ENCODE measurements at regions not wholly inside any gene's neighbourhood (a gene's known extent, or its start where the extent isn't known, plus 50 kb on each side); places are given as distances from the start of the nearest gene placed in this dataset.

DNA sequence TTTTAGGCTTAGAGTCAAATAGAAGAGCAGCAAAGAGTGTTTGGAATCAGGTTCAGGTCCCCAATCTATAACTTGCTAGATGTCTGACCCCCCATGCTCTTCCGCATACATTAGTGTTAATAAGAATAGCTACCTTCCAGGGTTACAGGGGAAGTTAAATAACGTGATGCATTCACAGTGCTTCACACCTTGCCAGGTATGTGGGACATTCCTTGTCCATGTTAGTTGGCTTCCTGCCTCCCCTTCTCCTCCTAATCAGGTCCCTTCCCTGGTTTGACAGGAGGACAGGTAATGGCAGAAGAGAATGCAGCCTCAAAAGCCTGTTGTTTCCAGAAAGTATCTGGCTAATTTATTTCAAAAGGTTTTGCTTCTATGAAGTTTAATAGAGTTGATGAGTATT is 248.7 kb downstream of the MID1IP1 start (continued):
- TF ChIP-seq ZFX (IDR thresholded peaks at IDR 0.05) (no peak), RAD21 (IDR thresholded peaks at IDR 0.05; ENCODE audit: low read depth) (no peak), EZH2 (IDR thresholded peaks at IDR 0.05) (no peak), EZH2phosphoT487 (IDR thresholded peaks at IDR 0.05; ENCODE audit: borderline replicate concordance) (no peak), SP1 (IDR thresholded peaks at IDR 0.05; ENCODE audit: low read depth) (no peak), CEBPB (IDR thresholded peaks at IDR 0.05; ENCODE audit: low read depth) (no peak), YY1 (IDR thresholded peaks at IDR 0.05; ENCODE audit: extremely low read depth, insufficient replicate concordance, low read depth, low read length) (no peak), SRF (IDR thresholded peaks at IDR 0.05; ENCODE audit: low read depth) (no peak)

DNA sequence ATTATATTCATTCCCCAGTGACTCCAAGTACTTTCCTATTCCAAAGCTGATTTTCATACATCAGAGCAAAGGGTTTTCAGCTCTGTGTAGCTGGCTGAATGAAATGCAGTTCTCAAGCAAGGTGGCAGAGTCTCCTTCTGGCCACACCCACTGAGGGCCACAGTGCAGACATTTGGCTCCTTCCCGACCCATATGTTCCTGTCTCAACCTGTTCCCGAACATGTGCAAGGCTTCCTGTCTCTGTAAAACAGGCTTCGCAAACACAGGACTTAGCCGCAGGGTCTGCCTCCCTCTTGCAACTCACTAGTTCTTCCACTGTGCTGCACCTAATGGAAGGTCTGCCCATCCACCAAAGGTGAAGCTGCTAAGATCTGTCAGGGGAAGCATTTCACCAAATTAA is 249.2 kb downstream of the MID1IP1 start:
- H3K27ac ChIP-seq (ENCODE audit: low read depth, low read length): no peak overlapping the region
- ChIA-PET CTCF (no interaction called here), POLR2A (no interaction called here), RAD21 (ENCODE audit: low non-redundant PET in 1 of 2, low total read pairs in 2 of 2, uncharacterized antibody in 2 of 2, unreplicated experiment in 2 of 2) (no interaction called here)
- H4K20me1 ChIP-seq (ENCODE audit: insufficient read depth): no peaks in the 10 kb centered on the region
- no peak for TF ChIP-seq CEBPB (IDR thresholded peaks at IDR 0.05; ENCODE audit: low read depth)
- TF ChIP-seq SRF (IDR thresholded peaks at IDR 0.05; ENCODE audit: low read depth): no peak
- TF ChIP-seq, protein P1, sequence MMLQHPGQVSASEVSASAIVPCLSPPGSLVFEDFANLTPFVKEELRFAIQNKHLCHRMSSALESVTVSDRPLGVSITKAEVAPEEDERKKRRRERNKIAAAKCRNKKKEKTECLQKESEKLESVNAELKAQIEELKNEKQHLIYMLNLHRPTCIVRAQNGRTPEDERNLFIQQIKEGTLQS (IDR thresholded peaks at IDR 0.05): no peak
- no peak for TF ChIP-seq SP1 (IDR thresholded peaks at IDR 0.05; ENCODE audit: low read depth)
- TF ChIP-seq, protein P2, sequence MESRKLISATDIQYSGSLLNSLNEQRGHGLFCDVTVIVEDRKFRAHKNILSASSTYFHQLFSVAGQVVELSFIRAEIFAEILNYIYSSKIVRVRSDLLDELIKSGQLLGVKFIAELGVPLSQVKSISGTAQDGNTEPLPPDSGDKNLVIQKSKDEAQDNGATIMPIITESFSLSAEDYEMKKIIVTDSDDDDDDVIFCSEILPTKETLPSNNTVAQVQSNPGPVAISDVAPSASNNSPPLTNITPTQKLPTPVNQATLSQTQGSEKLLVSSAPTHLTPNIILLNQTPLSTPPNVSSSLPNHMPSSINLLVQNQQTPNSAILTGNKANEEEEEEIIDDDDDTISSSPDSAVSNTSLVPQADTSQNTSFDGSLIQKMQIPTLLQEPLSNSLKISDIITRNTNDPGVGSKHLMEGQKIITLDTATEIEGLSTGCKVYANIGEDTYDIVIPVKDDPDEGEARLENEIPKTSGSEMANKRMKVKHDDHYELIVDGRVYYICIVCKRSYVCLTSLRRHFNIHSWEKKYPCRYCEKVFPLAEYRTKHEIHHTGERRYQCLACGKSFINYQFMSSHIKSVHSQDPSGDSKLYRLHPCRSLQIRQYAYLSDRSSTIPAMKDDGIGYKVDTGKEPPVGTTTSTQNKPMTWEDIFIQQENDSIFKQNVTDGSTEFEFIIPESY (IDR thresholded peaks at IDR 0.05; ENCODE audit: extremely low read depth, insufficient replicate concordance, low read length): no peak
- no peak for TF ChIP-seq ZFX (IDR thresholded peaks at IDR 0.05)
- TF ChIP-seq, protein P3, sequence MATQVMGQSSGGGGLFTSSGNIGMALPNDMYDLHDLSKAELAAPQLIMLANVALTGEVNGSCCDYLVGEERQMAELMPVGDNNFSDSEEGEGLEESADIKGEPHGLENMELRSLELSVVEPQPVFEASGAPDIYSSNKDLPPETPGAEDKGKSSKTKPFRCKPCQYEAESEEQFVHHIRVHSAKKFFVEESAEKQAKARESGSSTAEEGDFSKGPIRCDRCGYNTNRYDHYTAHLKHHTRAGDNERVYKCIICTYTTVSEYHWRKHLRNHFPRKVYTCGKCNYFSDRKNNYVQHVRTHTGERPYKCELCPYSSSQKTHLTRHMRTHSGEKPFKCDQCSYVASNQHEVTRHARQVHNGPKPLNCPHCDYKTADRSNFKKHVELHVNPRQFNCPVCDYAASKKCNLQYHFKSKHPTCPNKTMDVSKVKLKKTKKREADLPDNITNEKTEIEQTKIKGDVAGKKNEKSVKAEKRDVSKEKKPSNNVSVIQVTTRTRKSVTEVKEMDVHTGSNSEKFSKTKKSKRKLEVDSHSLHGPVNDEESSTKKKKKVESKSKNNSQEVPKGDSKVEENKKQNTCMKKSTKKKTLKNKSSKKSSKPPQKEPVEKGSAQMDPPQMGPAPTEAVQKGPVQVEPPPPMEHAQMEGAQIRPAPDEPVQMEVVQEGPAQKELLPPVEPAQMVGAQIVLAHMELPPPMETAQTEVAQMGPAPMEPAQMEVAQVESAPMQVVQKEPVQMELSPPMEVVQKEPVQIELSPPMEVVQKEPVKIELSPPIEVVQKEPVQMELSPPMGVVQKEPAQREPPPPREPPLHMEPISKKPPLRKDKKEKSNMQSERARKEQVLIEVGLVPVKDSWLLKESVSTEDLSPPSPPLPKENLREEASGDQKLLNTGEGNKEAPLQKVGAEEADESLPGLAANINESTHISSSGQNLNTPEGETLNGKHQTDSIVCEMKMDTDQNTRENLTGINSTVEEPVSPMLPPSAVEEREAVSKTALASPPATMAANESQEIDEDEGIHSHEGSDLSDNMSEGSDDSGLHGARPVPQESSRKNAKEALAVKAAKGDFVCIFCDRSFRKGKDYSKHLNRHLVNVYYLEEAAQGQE (IDR thresholded peaks at IDR 0.05; ENCODE audit: low read depth): no peak
- TF ChIP-seq FOSL1 (IDR thresholded peaks at IDR 0.05; ENCODE audit: low read depth): no peak
- TF ChIP-seq ZNF274 (IDR thresholded peaks at IDR 0.05; ENCODE audit: low read depth, low read length): no peak
- TF ChIP-seq EZH2phosphoT487 (IDR thresholded peaks at IDR 0.05; ENCODE audit: borderline replicate concordance): no peak
- TF ChIP-seq RAD21 (IDR thresholded peaks at IDR 0.05; ENCODE audit: low read depth): no peak
- no peak for TF ChIP-seq SIN3A (IDR thresholded peaks at IDR 0.05; ENCODE audit: low read depth)
- no peak for TF ChIP-seq TCF7L2 (IDR thresholded peaks at IDR 0.05; ENCODE audit: borderline replicate concordance, extremely low read depth, insufficient read depth, insufficient read length)
- TF ChIP-seq, protein P4, sequence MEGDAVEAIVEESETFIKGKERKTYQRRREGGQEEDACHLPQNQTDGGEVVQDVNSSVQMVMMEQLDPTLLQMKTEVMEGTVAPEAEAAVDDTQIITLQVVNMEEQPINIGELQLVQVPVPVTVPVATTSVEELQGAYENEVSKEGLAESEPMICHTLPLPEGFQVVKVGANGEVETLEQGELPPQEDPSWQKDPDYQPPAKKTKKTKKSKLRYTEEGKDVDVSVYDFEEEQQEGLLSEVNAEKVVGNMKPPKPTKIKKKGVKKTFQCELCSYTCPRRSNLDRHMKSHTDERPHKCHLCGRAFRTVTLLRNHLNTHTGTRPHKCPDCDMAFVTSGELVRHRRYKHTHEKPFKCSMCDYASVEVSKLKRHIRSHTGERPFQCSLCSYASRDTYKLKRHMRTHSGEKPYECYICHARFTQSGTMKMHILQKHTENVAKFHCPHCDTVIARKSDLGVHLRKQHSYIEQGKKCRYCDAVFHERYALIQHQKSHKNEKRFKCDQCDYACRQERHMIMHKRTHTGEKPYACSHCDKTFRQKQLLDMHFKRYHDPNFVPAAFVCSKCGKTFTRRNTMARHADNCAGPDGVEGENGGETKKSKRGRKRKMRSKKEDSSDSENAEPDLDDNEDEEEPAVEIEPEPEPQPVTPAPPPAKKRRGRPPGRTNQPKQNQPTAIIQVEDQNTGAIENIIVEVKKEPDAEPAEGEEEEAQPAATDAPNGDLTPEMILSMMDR (IDR thresholded peaks at IDR 0.05 in 2 of 3, conservative IDR thresholded peaks at IDR 0.05 in 1 of 3; ENCODE audit: borderline replicate concordance in 1 of 3, insufficient read depth in 1 of 3, low read depth in 2 of 3, low read length in 2 of 3): no peak
- TF ChIP-seq, protein P5, sequence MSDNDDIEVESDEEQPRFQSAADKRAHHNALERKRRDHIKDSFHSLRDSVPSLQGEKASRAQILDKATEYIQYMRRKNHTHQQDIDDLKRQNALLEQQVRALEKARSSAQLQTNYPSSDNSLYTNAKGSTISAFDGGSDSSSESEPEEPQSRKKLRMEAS (IDR thresholded peaks at IDR 0.05): no peak
- no TSS peak for BruUV-seq (replicated peaks)
- no peaks in the 10 kb centered on the region for H3K4me1 ChIP-seq (ENCODE audit: control insufficient read depth in 1 of 2, insufficient read depth in 2 of 2, low read length in 2 of 2)
- H3K27me3 ChIP-seq (ENCODE audit: insufficient read depth, low read length): no peaks in the 10 kb centered on the region
- no peak overlapping the region for H3K4me3 ChIP-seq (replicated peaks in 1 of 2; ENCODE audit: low read depth in 1 of 2, low read length in 2 of 2)
- no peaks in the 10 kb centered on the region for H3K9me3 ChIP-seq (ENCODE audit: control insufficient read depth in 1 of 2, insufficient read depth in 1 of 2, low read depth in 1 of 2, low read length in 2 of 2)
- H3K4me2 ChIP-seq (ENCODE audit: low read length): no peak overlapping the region
- H3K9me2 ChIP-seq (ENCODE audit: insufficient read depth): no peaks in the 10 kb centered on the region
- intact Hi-C loops (cut with micrococcal nuclease): no loop called here
- no peak overlapping the region for H3K9ac ChIP-seq (ENCODE audit: low read length)
- H3K36me3 ChIP-seq (ENCODE audit: control insufficient read depth in 1 of 2, insufficient read depth in 2 of 2, low read length in 2 of 2): no peaks in the 10 kb centered on the region
- no peak overlapping the region for H2AFZ ChIP-seq (ENCODE audit: low read depth, low read length, poor library complexity, severe bottlenecking)
- no peaks in the 10 kb centered on the region for H3K79me2 ChIP-seq (ENCODE audit: insufficient read depth, low read length)
- DNase-seq (ENCODE audit: low read depth, low spot score): no peak
- no peak for ATAC-seq

All from HCT116 (cell line).